ENCODE measurements at regions not wholly inside any gene's neighbourhood (a gene's known extent, or its start where the extent isn't known, plus 50 kb on each side); places are given as distances from the start of the nearest gene placed in this dataset.

GRCh38 chr10:31145986-31146385 lies 114.3 kb upstream of the ZNF438 start:
- DNase-seq (ENCODE audit: low read depth) = no peak

DNA sequence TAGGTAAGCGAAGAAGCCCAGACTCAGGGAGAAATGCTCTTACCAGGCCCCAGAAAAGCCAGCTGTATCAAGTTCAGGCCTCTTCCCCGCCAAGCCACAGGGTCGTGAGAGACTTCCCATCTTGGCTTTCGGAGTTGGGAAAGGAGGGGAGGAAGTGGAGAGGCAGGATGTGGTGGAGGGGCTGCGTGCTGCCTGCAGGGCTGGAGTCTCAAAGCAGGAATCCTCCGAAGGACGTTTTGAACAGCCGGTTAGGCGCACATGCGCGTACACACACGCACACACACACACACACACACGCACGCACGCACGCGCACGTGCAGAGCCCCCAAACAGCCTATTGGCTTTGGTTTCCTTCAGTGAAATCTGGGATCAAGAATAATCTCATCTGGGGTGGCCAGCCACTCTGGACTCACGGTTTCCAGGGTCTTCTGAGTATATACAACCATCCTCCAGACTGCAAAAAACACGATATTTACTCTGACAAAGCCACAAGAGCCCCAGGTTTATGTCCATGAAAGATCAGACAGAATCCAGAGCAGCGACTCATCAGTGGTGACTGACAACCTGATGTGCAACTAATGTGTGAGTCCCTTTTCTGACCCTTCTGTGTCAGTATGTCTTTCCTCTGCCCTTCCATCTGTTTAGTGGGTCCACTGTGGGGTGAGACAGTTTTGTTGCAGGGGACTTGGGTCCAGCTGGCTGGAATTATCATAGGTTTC lies 115.0 kb upstream of the ZNF438 start:
- no peak for DNase-seq (ENCODE audit: low read depth)

- DNase-seq (ENCODE audit: low read depth) = no peak
Observed at GRCh38 chr10:31147210-31147608, 115.5 kb upstream of the ZNF438 start.

DNA sequence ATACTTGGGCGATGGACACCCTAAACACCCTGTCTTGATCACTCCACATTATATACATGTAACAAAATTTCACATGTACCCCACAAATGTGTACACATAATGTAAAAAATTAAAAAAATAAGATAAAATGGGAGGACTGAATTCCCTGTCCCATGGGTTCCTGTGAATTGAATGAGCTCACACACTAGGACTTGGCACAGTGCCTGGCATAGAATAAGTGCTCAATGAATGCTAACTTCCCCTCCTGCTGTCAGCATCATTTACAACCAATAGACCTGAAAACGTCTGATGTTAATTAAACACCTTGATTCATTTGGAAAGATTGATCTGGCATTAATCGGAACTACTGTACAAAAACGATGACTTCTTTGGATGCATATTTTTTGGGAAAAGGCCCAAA lies 117.3 kb upstream of the ZNF438 start:
- DNase-seq (ENCODE audit: low read depth) = no peak

- DNase-seq (ENCODE audit: low read depth) = no peak
Observed at GRCh38 chr10:31149835-31150512, 118.3 kb upstream of the ZNF438 start.

GRCh38 chr10:31151301-31151700 lies 119.6 kb upstream of the ZNF438 start:
- DNase-seq (ENCODE audit: low read depth) = no peak

- DNase-seq (ENCODE audit: low read depth) = no peak
Observed at GRCh38 chr10:31152421-31153135, 120.9 kb upstream of the ZNF438 start.

DNA sequence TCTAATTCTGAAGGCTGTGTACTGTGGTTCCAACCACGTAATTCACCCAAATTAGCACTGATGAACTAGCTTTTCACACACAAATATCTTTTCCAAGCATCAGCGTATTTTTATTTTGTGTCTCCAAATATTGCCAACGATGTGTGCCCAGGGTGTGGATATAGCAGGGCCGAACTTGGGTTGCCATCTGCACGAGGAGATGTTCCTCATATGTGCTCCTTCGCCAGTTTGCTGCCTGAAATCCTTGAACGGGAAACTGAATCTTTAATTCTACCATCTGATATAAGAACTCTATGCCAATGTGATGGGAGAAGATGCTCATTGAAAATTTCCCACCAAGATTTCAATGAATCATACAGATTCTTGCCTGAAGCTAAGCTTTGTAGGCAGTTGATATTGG lies 121.5 kb upstream of the ZNF438 start:
- DNase-seq (ENCODE audit: low read depth) = no peak

- DNase-seq (ENCODE audit: low read depth) = no peak
Observed at GRCh38 chr10:31153692-31154091, 122.0 kb upstream of the ZNF438 start.

GRCh38 chr10:31154996-31155395 lies 123.3 kb upstream of the ZNF438 start:
- no peak for DNase-seq (ENCODE audit: low read depth)

GRCh38 chr10:31157123-31158010 lies 125.7 kb upstream of the ZNF438 start:
- no peak for DNase-seq (ENCODE audit: low read depth)

DNA sequence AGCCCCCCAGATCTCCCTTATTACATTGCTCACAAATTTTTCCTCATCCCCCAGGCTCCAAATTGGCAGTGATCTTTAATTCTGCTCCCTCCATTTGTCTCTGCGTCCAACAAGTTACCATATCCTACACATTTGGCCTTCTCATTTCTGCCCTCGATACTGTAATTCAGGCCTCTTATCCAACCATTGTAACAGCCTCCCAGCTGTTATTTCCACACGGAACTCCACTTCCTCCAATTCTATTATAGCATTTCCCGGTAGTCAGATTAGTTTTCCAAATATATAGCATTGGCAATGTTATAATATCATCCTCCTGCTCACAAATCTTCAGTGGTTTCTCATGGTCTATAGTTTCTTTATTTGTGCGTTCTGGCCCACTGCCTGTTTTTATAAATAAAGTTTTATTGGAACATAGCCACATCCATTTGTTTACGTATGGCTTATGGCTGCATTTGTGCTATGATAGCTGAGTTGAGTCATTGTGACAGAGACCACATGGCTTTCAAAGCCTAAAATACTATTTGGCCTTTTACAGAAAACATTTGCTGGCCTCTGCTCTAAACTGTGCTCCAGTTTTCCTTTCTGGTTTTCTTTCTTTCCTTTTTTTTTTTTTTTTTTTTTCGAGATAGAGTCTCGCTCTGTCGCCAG lies 126.5 kb upstream of the ZNF438 start:
- no peak for DNase-seq (ENCODE audit: low read depth)

GRCh38 chr10:31166606-31167005 lies 134.9 kb upstream of the ZNF438 start:
- no peak for DNase-seq (ENCODE audit: low read depth)

- DNase-seq (ENCODE audit: low read depth) = no peak
Observed at GRCh38 chr10:31170636-31171035, 139.0 kb upstream of the ZNF438 start.

DNA sequence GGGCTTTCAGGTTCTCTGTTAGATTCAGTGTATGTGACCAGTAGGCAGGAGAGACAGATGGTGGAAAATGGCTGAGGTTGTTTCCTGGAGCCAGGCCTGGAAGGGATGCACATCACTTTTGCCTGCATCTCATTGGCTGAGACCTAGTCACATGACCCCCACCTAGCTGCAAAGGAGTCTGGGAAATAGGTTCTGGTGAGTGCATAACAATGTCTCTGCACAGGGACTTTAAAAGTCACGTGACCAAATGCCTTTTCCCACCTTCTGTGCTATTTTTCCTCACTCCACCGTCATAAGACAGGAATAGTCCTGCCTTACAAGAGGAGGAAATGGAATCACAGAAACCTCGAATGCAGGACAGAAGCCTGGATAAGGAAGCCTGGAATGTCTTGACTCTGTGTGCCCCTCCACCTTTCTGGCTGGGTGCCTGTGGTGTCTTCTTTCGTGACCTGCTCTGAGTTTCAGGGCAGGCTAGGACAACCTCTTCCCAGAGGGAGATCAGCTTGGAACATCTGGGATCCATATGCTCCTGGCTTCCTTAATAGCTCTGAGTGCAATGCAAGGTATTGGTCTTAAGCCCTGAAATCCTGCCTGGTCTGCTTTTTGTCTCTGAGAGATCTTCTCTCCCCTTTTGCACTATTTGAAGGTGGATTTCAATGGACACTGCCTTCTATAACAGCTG lies 139.9 kb upstream of the ZNF438 start:
- DNase-seq (ENCODE audit: low read depth) = no peak

DNA sequence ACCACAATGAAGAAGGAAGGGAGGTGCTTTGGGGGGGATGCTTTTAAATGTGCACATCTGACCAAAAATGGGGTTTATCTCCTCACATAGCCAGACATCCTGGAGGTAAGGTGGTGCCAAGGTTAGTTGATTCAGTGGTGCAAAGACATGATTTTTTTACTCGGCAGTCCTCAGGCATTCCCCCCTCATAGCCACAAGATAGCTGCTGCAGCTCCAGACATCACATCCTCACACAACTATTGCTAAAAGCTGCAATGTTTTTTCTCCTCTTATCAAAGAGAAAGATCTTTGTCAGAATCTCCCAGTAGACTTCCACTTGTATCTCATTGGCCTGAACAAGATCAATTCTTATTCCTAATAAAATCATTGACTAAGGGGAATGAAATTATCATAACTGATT lies 141.3 kb upstream of the ZNF438 start:
- DNase-seq (ENCODE audit: low read depth) = no peak

- DNase-seq (ENCODE audit: low read depth) = no peak
Observed at GRCh38 chr10:31173752-31174151, 142.1 kb upstream of the ZNF438 start.

GRCh38 chr10:31179091-31179680 lies 139.8 kb upstream of the ZEB1 start:
- DNase-seq (ENCODE audit: low read depth) = no peak

DNA sequence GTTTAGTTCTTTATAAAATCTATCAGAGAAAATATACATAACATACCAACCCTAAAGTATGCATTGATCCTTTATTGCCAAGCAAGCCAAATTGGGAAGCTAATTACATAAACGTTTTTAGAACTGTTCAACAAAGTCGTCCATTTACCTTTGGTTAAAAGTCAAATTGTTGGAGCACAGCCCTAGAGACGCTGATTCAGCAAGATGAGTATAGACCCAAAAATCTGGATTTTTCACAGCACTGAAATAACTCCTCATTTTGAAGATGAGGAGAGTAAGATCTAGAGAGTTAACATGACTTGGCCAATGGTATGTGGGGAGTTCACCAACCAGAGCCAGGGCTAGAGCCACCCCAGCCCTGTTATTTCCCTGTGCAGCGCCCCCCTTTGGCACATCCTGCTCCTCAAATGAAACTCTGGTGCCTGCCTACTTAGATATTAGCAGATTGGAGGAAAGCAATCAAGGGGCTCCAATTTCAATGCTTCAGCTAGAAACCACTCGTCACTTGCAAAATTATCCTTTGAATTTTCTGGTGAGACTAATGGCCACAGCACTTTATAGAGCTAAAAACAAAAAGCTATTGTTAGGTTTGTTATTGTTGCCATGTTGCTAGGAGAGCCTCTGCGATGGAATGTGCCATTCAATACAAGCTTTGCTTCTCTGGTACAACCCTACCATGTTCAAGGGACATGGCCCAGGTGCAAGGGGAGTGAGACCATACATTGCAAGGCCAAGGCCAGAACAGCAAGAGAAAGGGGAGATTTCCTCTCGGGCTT lies 132.6 kb upstream of the ZEB1 start:
- no peak for DNase-seq (ENCODE audit: low read depth)

- no peak for DNase-seq (ENCODE audit: low read depth)
Observed at GRCh38 chr10:31187182-31187581, 131.8 kb upstream of the ZEB1 start.
